ENCODE measurements at regions not wholly inside any gene's neighbourhood (a gene's known extent, or its start where the extent isn't known, plus 50 kb on each side); places are given as distances from the start of the nearest gene placed in this dataset.

- no peaks in the 10 kb centered on the region for H3K79me2 ChIP-seq (replicated peaks; ENCODE audit: insufficient read depth, low read length)
- peaks cover under 1% of the 10 kb centered on the region for H3K9me3 ChIP-seq (ENCODE audit: low read length)
- no peaks in the 10 kb centered on the region for H3K9me2 ChIP-seq (ENCODE audit: insufficient read depth, low read length)
- H4K20me1 ChIP-seq (ENCODE audit: insufficient read depth) = no peaks in the 10 kb centered on the region
- no peak overlapping the region for H2AFZ ChIP-seq (ENCODE audit: low read depth, low read length)
- no peak overlapping the region for H3K9ac ChIP-seq (ENCODE audit: low read length)
- H3K4me2 ChIP-seq (ENCODE audit: low read length) = no peak overlapping the region
- no peak overlapping the region for H3K4me3 ChIP-seq (ENCODE audit: low read length)
- H3K27ac ChIP-seq (ENCODE audit: low read length) = no peak overlapping the region
- no peaks in the 10 kb centered on the region for H3K27me3 ChIP-seq (ENCODE audit: insufficient read depth, low read depth, low read length)
- no peaks in the 10 kb centered on the region for H3F3A ChIP-seq (ENCODE audit: insufficient read depth, low read length, poor library complexity, severe bottlenecking)
- no peaks in the 10 kb centered on the region for H3K36me3 ChIP-seq (ENCODE audit: insufficient read depth, low read length)
- TF ChIP-seq, protein P1, sequence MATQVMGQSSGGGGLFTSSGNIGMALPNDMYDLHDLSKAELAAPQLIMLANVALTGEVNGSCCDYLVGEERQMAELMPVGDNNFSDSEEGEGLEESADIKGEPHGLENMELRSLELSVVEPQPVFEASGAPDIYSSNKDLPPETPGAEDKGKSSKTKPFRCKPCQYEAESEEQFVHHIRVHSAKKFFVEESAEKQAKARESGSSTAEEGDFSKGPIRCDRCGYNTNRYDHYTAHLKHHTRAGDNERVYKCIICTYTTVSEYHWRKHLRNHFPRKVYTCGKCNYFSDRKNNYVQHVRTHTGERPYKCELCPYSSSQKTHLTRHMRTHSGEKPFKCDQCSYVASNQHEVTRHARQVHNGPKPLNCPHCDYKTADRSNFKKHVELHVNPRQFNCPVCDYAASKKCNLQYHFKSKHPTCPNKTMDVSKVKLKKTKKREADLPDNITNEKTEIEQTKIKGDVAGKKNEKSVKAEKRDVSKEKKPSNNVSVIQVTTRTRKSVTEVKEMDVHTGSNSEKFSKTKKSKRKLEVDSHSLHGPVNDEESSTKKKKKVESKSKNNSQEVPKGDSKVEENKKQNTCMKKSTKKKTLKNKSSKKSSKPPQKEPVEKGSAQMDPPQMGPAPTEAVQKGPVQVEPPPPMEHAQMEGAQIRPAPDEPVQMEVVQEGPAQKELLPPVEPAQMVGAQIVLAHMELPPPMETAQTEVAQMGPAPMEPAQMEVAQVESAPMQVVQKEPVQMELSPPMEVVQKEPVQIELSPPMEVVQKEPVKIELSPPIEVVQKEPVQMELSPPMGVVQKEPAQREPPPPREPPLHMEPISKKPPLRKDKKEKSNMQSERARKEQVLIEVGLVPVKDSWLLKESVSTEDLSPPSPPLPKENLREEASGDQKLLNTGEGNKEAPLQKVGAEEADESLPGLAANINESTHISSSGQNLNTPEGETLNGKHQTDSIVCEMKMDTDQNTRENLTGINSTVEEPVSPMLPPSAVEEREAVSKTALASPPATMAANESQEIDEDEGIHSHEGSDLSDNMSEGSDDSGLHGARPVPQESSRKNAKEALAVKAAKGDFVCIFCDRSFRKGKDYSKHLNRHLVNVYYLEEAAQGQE (IDR thresholded peaks at IDR 0.05; ENCODE audit: borderline replicate concordance) = no peak
- TF ChIP-seq CTCF (IDR thresholded peaks at IDR 0.05; ENCODE audit: poor library complexity, severe bottlenecking) = no peak
- no peak for TF ChIP-seq TAF1 (IDR thresholded peaks at IDR 0.05; ENCODE audit: low read depth)
- TF ChIP-seq EZH2 (IDR thresholded peaks at IDR 0.05; ENCODE audit: borderline replicate concordance, insufficient read depth, low read length, poor library complexity, severe bottlenecking) = no peak
- no peak for TF ChIP-seq POLR2AphosphoS5 (IDR thresholded peaks at IDR 0.05)
These were observed 845.9 kb upstream of the NXPH2 start for GRCh38 chr2:139626128-139626527.

DNA sequence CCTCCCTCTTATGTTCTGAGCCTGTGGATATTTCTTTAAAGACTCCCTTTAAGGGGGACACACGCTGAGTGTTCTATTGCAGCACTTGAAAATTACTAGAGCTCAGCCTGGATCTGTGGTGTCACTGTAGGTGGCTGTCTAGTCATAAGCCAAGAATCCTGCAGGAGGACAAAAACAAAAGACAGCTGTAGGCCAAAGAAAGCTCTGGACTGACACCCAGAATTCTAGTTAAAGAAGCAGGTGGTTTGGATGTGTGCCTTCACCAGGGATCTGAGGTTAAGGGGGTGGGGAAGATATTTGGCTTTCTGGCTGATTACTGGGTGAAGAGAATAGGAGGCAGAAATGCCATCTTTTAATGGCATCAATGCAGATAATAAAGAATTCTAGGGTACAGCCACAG lies 842.5 kb upstream of the NXPH2 start:
- Histone ChIP-seq H3K27ac (ENCODE audit: low read length) (no peak overlapping the region), H3K36me3 (ENCODE audit: insufficient read depth, low read length) (no peaks in the 10 kb centered on the region), H3K9ac (ENCODE audit: low read length) (no peak overlapping the region), H3K9me3 (ENCODE audit: low read length) (peaks cover 3% of the 10 kb centered on the region), H3K79me2 (replicated peaks; ENCODE audit: insufficient read depth, low read length) (no peaks in the 10 kb centered on the region), H3F3A (ENCODE audit: insufficient read depth, low read length, poor library complexity, severe bottlenecking) (no peaks in the 10 kb centered on the region), H4K20me1 (ENCODE audit: insufficient read depth) (no peaks in the 10 kb centered on the region), H3K9me2 (ENCODE audit: insufficient read depth, low read length) (no peaks in the 10 kb centered on the region), H2AFZ (ENCODE audit: low read depth, low read length) (no peak overlapping the region), H3K4me3 (ENCODE audit: low read length) (no peak overlapping the region), H3K4me2 (ENCODE audit: low read length) (no peak overlapping the region), H3K27me3 (ENCODE audit: insufficient read depth, low read depth, low read length) (no peaks in the 10 kb centered on the region)
- no peak for TF ChIP-seq TAF1 (IDR thresholded peaks at IDR 0.05; ENCODE audit: low read depth)
- TF ChIP-seq RAD21 (conservative IDR thresholded peaks at IDR 0.05) = peak; percentile 11
- no peak for TF ChIP-seq EP300 (conservative IDR thresholded peaks at IDR 0.05; ENCODE audit: poor library complexity, severe bottlenecking)

DNA sequence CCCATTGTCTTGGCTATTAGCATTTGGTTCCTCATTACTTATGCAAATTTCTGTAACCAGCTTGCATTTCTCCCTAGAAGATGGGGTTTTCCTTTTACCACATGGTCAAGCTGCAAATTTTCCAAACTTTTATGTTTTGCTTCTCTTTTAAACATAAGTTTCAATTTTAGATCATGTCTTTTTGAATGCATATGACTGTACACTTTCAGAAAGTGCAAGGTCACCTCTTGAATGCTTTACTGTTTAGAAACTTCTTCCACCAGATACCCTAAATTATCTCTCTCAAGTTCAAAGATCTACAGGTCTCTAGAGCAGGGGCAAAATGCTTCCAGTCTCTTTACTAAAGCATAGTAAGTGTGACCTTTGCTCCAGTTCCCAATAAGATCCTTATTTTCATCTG lies 837.6 kb upstream of the NXPH2 start:
- H3K9me2 ChIP-seq (ENCODE audit: insufficient read depth, low read length) = no peaks in the 10 kb centered on the region
- H3K79me2 ChIP-seq (replicated peaks; ENCODE audit: insufficient read depth, low read length) = no peaks in the 10 kb centered on the region
- no peaks in the 10 kb centered on the region for H3F3A ChIP-seq (ENCODE audit: insufficient read depth, low read length, poor library complexity, severe bottlenecking)
- H2AFZ ChIP-seq (ENCODE audit: low read depth, low read length) = no peak overlapping the region
- no peaks in the 10 kb centered on the region for H3K36me3 ChIP-seq (ENCODE audit: insufficient read depth, low read length)
- H3K4me2 ChIP-seq (ENCODE audit: low read length) = no peak overlapping the region
- no peak overlapping the region for H3K9ac ChIP-seq (ENCODE audit: low read length)
- no peak for TF ChIP-seq EP300 (conservative IDR thresholded peaks at IDR 0.05; ENCODE audit: poor library complexity, severe bottlenecking)
- no peak for TF ChIP-seq CTCF (IDR thresholded peaks at IDR 0.05; ENCODE audit: poor library complexity, severe bottlenecking)
- TF ChIP-seq EZH2 (IDR thresholded peaks at IDR 0.05; ENCODE audit: borderline replicate concordance, insufficient read depth, low read length, poor library complexity, severe bottlenecking) = no peak
- no peak for TF ChIP-seq SMC3 (conservative IDR thresholded peaks at IDR 0.05; ENCODE audit: poor library complexity)
- TF ChIP-seq MXI1 (conservative IDR thresholded peaks at IDR 0.05; ENCODE audit: poor library complexity, severe bottlenecking) = no peak
- TF ChIP-seq RAD21 (conservative IDR thresholded peaks at IDR 0.05) = no peak
- TF ChIP-seq, protein P1 (IDR thresholded peaks at IDR 0.05; ENCODE audit: borderline replicate concordance) = no peak
- TF ChIP-seq TAF1 (IDR thresholded peaks at IDR 0.05; ENCODE audit: low read depth) = no peak
- no peak for TF ChIP-seq POLR2AphosphoS5 (IDR thresholded peaks at IDR 0.05)
- no peak overlapping the region for H3K4me3 ChIP-seq (ENCODE audit: low read length)
- no peak overlapping the region for H3K27ac ChIP-seq (ENCODE audit: low read length)
- H3K9me3 ChIP-seq (ENCODE audit: low read length) = peaks cover 3% of the 10 kb centered on the region
- H4K20me1 ChIP-seq (ENCODE audit: insufficient read depth) = no peaks in the 10 kb centered on the region
- H3K27me3 ChIP-seq (ENCODE audit: insufficient read depth, low read depth, low read length) = no peaks in the 10 kb centered on the region
